GM12891 (cell line): ENCODE measurements at regions not wholly inside any gene's neighbourhood (a gene's known extent, or its start where the extent isn't known, plus 50 kb on each side); places are given as distances from the start of the nearest gene placed in this dataset.

Source experiments
- POLR2A ChIP-seq: IDR thresholded peaks from 2 replicates; pipeline ENCODE4 v1.6.1; 2011; ENCODE audit warnings: low read depth, low read length, control low read depth
- POLR2AphosphoS5 ChIP-seq: IDR thresholded peaks from 2 replicates; pipeline ENCODE4 v1.6.1; 2011; ENCODE audit warnings: low read depth, low read length, control low read depth
- POU2F2 ChIP-seq: IDR thresholded peaks from 2 replicates; pipeline ENCODE4 v1.6.1; 2011; ENCODE audit warnings: low read depth, mild to moderate bottlenecking, control low read depth, low read length, moderate library complexity

DNA sequence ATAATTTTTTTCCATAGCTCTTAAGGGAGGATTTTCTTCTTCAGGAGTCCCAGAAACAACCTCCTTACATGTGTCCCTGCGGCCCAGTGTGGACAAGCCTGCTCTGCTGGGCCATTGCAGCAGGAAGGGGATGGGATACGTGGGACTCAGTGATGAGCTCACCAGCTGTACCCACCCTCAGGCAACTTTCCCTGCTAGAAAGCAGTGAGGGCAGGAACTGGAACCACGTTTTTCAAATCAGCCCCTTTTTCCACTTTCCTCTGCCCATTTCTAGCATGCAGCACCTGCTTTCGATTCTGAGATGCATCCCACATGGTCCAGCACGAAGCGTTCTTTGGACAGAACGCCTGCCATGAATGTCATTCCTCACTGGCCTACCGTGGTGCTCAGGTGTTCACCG, 232.7 kb downstream of the KLF6 start:
- TF ChIP-seq POLR2AphosphoS5 (no peak), POLR2A (no peak), POU2F2 (no peak)
